ENCODE measurements at regions not wholly inside any gene's neighbourhood (a gene's known extent, or its start where the extent isn't known, plus 50 kb on each side); places are given as distances from the start of the nearest gene placed in this dataset.

DNA sequence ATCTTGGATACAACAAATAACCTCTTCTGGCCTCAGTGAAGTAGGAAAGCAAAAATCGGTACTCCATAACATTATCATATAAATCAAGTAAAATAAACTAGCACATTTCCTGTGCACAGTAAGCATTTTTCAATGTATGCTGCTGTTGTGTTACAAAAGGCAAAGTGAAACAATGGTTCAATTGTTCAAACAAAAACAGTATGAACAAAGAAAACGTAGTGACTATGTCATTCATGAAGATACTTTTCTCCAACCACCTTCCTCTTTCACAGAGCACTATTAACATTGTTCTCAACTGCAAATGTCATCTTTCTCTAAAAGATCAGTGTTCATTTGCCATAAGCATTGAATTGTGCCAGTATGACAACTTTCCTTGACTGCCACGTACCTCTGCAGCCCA lies 318.6 kb upstream of the PRDM1 start:
- no peak for DNase-seq (ENCODE audit: low read depth in 2 of 2)

- DNase-seq (ENCODE audit: low read depth in 2 of 2) = no peak
These were observed 320.9 kb upstream of the PRDM1 start for GRCh38 chr6:105765239-105765638.

DNA sequence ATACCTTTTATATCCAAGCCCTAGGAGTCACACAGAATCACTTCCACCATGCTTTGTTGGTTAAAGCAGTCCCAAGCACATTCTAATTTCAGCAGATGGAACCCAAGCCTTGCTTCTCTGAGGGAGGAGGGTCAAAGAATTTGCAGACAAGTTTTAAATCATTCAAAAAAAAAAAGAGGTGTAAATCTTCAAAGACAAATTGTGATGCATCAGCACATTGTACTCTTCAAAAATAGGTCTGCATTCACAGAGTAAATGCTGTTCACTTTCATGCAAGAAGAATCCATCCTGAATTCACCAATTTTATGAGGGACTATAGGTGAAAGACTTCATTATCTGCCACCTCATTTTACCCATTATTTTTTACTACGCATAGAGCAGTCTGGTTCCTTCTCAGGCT lies 321.8 kb upstream of the PRDM1 start:
- no peak for DNase-seq (ENCODE audit: low read depth in 2 of 2)

DNA sequence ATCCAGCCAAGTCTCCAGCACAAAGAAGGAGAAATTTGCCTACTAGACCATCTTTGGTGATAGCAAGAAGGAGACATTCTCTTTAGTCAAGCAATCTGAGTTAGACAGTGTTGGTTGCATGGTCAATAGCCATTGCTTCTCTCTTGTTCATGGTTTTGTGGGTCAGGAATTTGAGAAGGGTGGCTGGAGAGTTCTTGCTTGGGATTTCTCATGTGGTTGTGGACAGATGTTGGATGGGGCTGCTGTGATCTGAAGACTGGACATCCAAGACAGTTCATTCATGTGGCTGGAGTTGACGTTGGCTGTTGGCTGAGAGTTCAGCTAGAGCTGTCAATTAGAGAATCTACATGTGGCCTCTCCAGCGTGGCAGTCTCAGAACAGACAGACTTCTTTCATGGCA lies 322.3 kb upstream of the PRDM1 start:
- DNase-seq (ENCODE audit: low read depth in 2 of 2) = no peak

DNA sequence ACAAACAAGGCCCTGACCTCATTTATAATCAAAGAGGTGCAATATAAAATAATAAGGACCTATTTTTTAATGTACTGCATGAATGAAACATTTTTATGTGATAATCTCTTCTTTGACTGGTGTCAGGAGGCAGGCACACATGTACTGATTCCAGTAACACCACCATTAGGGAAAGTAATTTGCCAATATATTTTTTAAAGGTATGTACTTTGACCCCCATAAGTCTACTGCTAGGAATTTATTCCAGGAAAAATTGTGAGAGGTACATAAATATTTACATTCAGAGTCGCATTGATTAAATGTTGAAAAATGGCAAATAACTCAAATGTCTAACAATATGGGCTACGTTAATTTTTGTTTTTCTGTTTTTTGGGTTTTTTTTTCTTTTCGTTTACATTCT lies 325.4 kb upstream of the PRDM1 start:
- no peak for DNase-seq (ENCODE audit: low read depth in 2 of 2)

DNA sequence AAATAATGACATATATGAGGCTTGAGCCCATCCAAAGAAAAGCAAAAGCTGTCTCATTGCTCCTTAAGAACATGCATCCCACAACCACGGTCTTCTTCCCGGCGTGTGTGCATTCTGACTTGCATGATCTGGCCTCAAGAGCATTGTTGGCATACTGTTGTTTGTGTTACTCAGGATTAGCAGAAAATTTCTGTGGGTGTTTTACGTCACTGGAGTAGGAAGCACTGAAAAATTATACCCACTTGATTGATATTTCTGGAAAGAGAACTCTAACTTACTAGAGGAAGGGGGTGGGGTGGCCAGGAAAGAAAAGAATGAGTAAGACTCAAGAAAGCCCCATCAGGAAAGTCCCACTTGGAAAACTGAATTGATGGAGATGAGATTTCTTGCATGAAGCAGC lies 326.2 kb upstream of the PRDM1 start:
- DNase-seq (ENCODE audit: low read depth in 2 of 2) = no peak

DNA sequence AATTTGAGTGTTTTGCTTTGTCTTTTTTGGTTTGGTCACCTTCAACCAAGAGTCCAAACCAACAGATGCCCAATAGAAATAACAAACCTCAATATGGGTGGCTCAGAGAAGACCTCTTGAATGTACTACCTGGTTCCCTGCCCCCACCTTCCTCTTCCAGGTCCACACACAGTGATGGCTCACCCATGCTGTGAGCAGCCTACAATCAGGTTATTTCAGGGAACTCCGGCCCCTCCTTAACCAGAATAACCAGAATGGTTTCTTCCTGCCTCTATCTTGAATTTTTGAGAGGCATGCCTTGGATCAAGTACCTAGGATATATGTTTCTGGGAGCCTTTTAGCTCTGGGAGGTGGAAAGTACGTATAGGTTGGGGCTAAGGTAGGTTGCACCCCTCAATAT lies 327.1 kb upstream of the PRDM1 start:
- no peak for DNase-seq (ENCODE audit: low read depth in 2 of 2)

DNA sequence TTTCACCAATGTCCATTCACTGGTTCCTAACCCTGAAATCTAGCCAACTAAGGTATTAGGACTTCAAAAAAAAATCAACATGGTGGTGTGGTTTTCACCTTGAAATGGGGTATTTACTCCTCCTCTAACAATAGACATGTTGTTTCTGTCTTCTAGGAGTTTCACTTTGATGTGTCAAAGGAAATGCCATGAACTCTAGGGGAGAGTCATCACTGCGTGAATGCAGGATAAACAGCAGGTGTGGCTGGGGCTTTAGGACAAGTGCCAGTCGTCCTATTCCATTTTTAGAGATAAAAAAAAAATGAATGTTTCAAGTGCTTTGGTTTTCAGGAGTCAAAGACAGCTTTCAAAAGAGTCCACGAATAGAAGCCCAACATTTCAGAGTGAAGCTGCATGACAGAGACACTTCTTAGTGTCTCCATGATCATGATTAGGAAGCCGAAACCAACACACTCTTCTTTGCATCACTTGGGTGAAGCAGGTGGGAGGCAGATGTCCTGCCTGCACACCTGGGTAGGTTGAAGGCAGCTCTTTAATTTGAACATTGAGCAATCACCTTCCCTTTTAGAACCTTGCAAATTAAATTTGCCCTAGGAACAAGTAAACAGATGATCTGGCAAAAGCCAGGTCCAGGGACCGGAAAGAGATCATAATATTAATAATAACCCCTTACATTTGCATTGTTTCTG lies 328.5 kb upstream of the PRDM1 start:
- no peak for DNase-seq (ENCODE audit: low read depth in 2 of 2)

DNA sequence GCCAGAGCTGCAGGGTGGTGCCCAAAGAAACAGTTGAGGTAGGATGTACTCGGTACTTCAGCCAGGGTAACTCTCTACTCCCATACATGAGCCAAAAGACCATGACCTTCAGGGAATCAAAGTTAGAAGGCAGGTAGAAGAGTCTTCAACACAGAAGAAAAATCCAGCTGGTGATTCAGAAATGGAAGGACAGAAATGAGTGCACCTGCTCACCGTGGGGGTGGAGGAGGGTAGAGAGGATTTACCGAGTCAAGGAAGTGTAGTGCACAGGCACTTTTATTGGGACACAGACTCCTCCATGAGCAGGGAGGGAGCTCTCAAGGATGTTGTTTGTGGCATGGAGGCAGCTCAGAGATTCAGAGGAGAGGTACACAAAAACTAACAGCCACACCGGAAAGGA lies 330.3 kb upstream of the PRDM1 start:
- no peak for DNase-seq (ENCODE audit: low read depth in 2 of 2)

DNA sequence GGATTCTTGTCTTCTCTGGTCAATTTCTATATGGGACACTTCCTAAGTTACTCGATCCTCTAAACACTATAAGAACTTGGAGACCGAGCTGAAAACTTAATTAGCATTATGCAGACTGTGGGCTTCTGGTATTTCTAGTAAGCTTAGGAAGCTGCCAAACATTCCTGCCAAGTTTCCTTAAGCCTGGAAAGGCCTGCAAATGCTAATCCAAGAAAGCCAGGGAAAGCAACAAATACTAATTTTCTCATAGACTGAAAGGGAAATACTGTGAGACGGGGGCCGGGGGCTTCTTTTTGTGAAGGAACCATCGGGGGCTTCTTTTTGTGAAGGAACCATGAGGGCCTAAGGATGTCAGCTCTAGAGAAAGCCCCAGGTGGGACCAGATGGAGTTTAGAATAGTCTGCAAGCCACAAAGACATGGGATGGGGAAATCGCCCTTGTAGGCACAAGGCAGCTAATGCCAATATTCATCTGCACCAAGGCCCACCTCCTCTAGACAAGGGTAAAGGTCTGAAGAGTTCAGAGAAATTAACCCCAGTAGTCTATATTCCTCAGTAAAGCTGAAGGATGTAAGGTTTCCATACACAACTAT lies 332.4 kb upstream of the PRDM1 start:
- DNase-seq (ENCODE audit: low read depth in 2 of 2) = no peak

DNA sequence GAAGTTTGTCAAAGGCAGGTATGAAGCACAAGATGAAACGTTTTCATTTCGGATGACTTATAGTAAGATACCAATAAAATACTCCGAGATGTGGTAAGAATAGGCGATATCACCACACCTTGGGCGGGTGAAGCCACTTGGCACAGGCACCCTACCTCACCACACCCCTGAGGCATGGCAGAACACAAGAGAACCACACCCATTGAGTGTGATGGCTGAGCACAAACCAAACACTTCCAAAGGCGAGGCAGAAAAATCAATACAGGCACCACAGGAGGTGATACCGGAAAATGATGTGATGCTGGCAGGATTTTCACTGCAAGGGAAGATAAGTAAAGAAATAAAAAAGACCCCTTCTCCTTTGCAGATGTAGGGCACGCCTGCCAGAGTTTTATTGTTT lies 332.9 kb upstream of the PRDM1 start:
- DNase-seq (ENCODE audit: low read depth in 2 of 2) = no peak

- DNase-seq (ENCODE audit: low read depth in 2 of 2) = no peak
These were observed 336.0 kb upstream of the PRDM1 start for GRCh38 chr6:105750089-105750488.

- DNase-seq (ENCODE audit: low read depth in 2 of 2) = no peak
These were observed 337.4 kb upstream of the PRDM1 start for GRCh38 chr6:105748737-105749161.

GRCh38 chr6:105747823-105748405 lies 338.2 kb upstream of the PRDM1 start:
- no peak for DNase-seq (ENCODE audit: low read depth in 2 of 2)

- no peak for DNase-seq (ENCODE audit: low read depth in 2 of 2)
These were observed 339.6 kb upstream of the PRDM1 start for GRCh38 chr6:105746509-105746908.

- no peak for DNase-seq (ENCODE audit: low read depth in 2 of 2)
These were observed 340.0 kb upstream of the PRDM1 start for GRCh38 chr6:105746130-105746505.

- DNase-seq (ENCODE audit: low read depth in 2 of 2) = no peak
These were observed 340.5 kb upstream of the PRDM1 start for GRCh38 chr6:105745464-105746129.

- DNase-seq (ENCODE audit: low read depth in 2 of 2) = no peak
These were observed 341.3 kb upstream of the PRDM1 start for GRCh38 chr6:105744815-105745214.

GRCh38 chr6:105740946-105741645 lies 338.2 kb upstream of the PREP start:
- no peak for DNase-seq (ENCODE audit: low read depth in 2 of 2)

- no peak for DNase-seq (ENCODE audit: low read depth in 2 of 2)
These were observed 336.9 kb upstream of the PREP start for GRCh38 chr6:105739764-105740163.

DNA sequence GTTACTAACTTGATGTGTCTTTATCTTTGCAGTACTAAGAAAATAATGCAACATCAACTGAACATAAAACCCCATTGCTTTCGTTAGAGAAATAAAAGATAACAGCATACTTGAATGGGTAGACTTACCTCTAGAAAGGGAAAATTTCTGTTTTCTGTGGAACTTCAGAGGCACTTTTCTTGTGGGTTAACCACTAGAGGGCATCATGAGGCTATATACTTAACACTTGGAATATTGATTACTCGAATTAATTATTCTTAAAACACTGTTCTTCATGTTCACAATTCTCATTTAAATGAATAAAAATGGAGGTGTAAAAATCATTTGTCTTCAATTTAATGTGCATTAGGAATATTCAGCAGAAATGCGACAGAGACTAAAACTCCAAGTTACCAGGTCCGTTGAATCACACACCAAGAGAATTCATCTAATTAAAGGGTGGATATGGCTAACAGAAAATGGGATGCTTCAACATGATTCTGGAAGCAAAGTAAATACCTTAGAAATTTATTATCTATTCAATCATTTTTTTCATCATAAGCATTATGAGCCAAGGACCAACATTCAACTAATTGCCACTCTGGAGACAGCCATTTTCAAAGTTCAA lies 330.8 kb upstream of the PREP start:
- no peak for DNase-seq (ENCODE audit: low read depth in 2 of 2)

DNA sequence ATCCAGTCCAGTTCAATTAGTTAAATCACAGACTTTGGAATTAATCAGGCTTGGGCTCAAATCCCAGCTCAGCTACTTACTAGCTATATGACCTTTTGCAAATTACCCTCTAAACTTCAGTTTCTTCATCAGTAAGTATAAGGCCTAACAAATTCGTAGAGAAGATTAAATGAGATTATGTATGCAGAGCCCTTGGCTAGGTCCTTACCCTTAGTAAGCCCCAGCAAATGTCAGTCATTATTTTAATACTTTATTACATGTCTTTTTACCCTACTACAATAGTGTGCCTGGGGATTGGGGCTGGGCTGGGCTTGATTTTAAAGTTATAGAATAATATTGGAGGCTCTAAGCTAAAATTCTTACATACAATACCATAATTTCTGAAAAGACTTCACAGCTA lies 326.1 kb upstream of the PREP start:
- DNase-seq (ENCODE audit: low read depth in 2 of 2) = no peak

Measured in activated CD8-positive, alpha-beta memory T cell treated with anti-CD3 and anti-CD28 coated beads for 4 hours (primary cell).